Head of caudate nucleus (tissue), 42 donors: ENCODE measurements at regions not wholly inside any gene's neighbourhood (a gene's known extent, or its start where the extent isn't known, plus 50 kb on each side); places are given as distances from the start of the nearest gene placed in this dataset.
A peak's percentile ranks its signal among the peaks of the same experiment; 100 is the strongest.
"Not testable (repeated sequence)": the region's sequence is repeated elsewhere in the genome, so short reads cannot be mapped to it uniquely, and the experiment has no call there.

Experiments
- DNase-seq, 42 donors: peaks; one replicate each; pipeline versions ENCODE4 v3.0.0 to v3.0.0-alpha.2; 2020 to 2021; ENCODE audit warnings: mixed read lengths in 7 of 42
- intact Hi-C: fragments of 100-400 bp; cut with DNase I; formaldehyde crosslinking; loops from one replicate; pipeline ENCODE4 v1.15.0; 2022

DNA sequence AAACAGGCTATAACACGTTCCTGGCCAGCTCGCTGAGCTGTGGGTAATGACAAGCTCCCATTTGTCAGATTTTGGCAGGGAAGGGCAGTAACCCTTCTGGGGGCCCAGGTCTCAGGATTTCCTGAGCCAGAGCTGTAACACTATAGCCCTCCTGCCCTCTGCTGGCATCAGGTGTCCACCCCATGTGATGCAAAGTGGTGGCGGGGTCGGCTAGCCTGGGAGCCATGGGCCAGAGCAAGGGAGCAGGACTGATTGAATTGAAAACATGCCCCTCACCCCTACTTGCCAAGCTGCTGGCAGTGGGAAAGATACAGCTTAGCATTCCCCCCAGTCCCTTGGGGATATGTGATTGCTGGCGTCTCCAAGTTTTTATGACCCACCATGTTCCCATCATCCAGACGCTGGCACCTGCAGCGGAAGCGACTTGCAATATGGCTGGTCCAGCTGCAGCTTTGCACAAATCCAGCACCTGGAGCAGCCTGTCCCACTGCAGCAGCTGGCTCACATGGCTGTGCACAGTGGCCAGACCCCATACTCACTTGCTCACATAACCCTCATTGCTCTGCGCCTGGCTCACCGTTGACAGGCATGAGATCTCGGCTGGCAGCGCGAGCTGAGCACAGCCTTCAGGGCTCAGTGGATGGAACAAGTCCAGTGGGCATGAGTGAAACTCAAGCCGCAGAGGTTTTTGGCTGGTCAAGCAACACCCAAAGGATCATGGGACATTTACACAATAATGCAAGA lies 1147.8 kb downstream of the JRKL start:
- intact Hi-C loops: no loop called here
- peak in 1 of 42 donors; percentile 10 for DNase-seq

DNA sequence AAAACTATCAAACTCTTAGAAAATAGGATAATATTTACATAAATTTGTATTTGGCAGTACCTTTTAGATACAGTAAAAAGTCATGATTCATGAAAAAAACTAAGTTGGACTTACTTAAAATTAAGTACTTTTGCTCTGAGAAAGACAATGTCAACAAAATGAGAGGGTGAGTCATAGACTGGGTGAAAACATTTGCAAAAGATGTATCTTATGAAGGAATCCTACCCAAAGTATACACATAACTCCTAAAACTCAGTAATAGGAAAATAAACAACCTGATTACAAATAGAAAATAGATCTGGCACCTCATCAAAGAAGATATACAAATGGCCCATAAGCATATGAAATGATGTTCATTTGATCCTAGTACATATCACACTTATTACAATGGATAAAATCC lies 1154.6 kb downstream of the JRKL start:
- intact Hi-C loops: no loop called here
- DNase-seq: no peak

DNA sequence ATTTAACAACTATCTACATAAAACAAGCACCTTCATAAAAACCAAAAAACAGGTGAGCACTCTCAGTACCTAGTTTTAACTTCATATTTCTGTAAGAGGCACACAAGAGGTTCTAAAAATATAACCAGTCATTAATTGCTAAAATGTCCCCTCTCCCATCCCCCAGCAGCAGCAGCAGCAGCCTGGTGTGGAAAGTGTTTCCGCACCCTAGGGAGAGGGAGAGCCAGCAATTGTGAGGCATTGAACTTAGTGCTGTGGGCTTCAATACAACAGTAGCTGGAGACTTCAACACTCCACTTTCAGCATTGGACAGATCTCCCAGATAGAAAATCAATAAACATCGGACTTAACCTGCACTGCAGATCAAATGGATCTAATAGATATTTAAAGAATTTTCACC lies 1158.5 kb downstream of the JRKL start:
- no peak for DNase-seq
- intact Hi-C loops: no loop called here

DNA sequence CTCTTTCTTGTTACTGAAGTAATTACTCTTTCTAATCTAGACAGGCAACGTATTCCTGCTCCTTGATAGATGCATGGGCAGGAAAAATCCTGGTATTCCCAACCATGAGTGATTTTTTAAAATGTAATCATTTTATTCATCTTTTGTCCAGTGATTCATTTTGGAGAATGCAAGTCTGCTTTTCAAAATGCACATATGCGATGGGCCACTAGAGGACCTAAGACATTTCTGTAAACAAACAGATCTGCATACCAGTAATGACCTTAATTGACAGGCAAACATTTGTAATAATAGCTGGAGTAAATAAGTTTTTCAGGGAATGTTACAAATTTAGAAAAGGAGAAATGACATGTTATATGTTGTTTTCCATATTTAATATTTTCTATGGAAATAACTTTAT lies 1167.6 kb downstream of the JRKL start:
- intact Hi-C loops: no loop called here
- peak in 1 of 42 donors; percentile 5 for DNase-seq

DNA sequence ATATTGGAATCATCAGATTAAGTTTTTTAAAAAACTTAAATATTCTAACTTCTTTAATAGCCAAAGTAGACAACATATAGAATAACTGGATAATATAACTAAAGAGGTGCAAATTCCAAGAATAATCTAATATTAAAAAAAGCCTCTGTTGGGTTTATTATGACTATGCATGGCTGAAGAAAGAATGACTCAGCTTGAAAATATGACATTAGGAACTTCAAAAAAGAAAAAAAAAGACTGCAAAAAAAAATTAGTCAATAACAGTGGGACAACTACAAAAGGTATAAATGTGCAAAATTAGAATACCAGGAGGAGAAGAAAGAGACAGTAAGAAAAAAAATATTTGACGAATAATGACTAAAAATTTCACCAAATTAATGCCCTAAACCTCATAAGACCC lies 1178.0 kb downstream of the JRKL start:
- no peak for DNase-seq
- intact Hi-C loops: no loop called here

DNA sequence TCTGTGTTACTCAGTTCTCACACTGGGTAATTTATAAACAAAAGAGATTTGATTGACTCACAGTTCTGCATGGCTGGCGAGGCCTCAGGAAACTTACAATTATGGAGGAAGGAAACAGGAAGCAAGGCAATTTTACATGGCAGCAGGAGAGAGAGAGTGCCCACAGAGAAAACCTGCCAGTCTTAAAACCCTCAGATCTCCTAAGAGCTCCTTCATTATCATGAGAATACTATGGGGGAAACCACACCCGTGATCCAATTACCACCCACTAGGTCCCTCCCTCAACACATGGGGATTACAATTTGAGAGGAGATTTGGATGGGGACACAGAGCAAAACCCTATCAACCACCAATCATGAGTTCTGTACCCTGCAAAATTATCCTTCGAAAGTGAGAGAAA lies 1180.8 kb downstream of the JRKL start:
- no peak for DNase-seq
- intact Hi-C loops: no loop called here

DNA sequence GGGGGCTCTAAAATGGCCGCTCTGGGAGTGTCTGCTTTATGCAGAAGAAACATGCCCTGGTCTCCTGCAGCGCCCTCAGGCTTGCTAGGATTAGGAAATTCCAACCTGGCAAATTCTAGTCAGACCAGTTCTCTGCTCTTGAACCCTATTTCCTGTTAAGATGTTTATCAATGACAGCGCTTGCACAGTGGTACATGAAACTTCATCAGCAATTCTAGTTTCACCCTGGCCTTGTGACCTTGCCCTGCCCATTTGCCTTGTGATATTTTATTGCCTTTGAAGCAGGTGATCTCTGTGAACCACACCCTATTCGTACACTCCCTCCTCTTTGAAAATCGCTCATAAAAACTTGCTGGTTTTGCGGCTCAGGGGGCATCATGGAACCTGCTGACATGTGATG lies 1184.0 kb downstream of the JRKL start:
- DNase-seq, intact Hi-C loops: not testable (repeated sequence)

DNA sequence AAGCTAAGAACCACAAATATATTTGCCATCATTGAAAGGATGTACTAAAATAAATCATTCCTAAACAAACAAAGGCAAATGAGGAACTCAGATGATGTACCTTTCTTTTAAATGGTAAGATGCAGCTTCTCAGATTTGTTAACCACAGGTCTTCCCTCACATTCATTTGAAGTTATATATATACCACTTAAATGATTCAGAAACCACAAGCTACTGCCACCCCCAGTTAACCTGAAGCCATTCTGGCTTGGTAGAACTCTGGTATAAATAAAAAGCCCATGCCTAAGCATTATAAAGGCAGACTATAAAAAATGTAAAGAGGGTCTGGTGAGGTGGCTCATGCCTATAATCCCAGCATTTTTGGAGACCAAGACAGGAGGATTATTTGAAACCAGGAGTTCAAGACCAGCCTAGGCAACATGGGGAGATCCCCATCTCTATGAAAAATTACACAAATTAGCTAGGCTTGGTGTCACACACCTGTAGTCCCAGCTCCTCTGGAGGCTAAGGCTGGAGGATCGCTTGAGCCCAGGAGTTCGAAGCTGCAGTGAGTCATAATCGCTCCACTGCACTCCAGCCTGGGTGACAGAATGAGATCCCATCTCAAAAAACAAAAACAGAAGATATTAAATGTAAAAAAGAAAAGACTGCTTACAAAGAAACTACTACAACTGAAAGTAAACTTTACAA lies 1185.3 kb downstream of the JRKL start:
- intact Hi-C loops: no loop called here
- no peak for DNase-seq

DNA sequence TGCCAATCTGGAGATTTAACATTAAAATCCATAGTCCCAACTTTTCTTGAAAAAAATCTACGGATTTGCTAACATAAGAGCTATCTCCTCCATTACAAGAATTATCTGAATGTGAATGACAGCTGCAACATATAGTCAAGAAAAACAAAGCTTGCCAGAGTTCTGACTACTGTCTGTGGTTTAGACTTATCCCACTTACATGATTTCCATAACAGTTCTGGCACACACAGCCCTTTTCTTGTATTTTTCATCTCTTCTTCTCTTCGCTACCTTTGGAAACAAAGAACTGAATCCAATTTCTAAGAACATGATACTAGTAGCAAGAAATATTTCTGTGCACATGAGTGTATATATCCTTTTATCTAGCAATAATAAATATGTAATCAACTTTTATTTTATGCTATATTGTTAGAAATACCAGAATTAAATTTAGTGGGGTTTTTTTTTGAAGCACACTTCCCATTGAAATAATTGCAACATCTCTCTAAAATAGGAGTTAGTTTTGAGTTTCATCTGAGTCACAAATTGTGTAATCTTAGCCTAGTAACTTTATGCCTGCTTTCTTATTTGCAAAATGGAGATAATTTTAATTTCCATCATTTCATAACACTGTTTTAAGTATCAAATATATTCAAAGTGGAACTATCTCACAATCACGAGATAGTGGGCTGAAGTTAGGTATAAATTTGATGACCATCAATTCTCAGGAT lies 1217.6 kb downstream of the JRKL start:
- intact Hi-C loops: no loop called here
- no peak for DNase-seq

DNA sequence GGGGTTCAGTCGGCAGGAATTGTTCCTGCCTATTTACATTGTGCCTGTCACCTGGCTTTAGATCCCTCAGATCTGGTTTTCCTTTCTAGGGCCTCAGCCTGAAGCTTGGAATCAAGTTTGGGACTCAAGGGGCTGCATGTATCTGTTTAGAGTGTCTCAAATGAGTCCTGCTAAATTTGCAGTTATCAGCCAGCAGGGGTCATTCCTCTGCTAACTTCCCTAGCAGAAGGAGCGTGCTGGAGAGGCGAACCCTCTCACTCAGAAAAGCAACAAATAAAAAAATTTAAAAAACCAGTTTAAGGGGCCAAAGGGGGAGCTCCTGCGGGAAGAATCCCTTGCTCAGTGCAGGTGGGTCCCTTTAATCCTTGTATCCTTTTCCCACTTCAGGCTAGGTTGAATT lies 1220.2 kb downstream of the JRKL start:
- no peak for DNase-seq
- intact Hi-C loops: no loop called here

DNA sequence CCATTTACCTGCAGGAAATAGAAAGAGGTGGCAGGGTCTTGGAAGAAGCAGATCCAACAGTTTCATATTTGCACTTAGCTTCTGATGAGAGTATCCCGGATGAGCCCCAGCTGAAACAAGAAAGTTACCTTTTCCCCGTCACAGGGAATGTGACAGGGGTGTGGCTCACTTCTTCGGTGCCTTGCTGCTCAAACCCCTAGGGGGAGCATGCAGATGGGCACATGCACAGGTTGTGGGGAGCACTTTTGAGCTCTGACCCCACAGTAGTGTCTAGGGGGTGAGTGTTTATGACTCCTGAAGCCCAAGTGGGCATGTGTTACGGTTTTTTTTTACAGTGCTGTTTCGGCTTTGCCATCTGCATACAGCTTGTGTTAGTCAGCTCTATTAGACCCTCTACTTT lies 1221.0 kb downstream of the JRKL start:
- intact Hi-C loops: no loop called here

DNA sequence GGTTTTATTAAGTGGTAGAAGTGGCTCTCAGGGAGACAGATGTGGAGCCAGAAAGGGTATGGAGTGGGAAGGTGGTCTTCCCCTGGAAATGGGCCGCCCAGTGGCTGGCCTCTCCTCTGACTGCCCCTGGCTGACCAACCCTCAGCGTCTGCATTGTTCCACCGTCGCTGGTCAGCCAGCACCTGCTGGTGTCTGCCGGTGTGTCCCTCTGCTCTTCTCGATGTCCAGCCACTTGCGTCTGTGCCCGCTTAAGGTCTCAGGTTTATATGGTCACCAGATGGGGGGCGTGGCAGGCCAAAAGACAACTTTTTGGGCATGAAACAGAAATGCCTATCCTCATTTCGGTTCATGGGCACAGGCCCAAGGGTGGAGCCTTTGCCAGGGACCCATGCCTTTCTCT lies 1221.5 kb downstream of the JRKL start:
- intact Hi-C loops: no loop called here
- DNase-seq: no peak

More for the DNA sequence above, 1221.0 kb downstream of the JRKL start:
- no peak for DNase-seq

DNA sequence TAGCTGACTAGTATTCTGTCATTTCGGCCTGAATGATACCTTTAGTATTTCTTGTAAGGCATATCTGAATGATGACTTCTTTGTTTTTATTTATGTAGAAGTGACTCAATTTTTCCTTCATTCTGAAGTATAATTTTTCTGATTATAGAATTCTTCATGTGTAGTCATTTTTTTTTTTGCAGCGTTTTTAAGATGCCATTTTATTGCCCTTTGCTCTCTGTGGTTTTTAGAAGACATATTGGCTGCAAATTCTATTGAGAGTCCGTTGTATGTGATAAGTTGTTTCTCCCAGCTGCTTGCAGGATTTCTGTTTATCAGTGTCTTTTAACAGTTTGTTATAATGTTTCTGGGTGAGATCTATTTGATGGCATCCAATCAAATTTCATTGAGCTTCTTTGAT lies 1224.8 kb downstream of the JRKL start:
- intact Hi-C loops: no loop called here
- DNase-seq: no peak

DNA sequence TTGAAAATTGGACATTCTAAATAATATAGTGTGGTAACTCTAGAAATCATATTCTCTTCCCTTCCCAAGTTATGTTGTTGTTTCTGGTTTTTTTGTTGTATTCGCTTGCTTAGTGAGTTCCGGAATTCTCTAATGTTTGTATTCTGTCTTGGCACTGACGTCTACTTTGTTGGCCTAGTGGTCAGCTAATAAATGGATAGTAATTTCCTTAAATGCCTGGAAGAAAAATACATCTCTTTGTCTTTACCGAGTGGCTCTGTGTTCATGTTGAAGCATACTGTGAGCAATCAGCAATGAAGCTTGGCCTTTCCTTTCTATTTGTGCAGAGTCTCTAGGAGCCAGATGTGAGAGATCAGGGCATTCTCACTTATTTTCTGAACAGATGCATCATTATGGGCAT lies 1225.7 kb downstream of the JRKL start:
- intact Hi-C loops: no loop called here

DNA sequence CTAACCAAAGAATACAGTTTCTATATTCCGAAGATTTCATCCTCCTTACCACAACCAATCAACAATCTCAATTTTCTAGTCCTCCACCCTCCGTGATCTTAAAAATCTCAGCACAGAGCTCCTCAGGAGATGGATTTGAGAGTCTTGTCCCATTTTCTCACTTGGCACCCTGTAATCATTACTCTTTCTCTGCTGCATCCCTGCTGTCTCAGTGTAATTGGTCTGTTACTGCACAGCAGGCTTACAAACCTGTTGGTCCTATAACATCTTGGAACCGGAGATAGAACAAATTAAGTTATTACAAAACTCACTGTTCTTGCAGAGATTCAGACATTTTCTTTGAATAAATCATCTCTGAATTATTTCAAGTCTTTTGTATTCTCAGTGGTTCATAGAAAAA lies 1227.2 kb downstream of the JRKL start:
- intact Hi-C loops: no loop called here
- no peak for DNase-seq

More for the DNA sequence above, 1225.7 kb downstream of the JRKL start:
- no peak for DNase-seq

DNA sequence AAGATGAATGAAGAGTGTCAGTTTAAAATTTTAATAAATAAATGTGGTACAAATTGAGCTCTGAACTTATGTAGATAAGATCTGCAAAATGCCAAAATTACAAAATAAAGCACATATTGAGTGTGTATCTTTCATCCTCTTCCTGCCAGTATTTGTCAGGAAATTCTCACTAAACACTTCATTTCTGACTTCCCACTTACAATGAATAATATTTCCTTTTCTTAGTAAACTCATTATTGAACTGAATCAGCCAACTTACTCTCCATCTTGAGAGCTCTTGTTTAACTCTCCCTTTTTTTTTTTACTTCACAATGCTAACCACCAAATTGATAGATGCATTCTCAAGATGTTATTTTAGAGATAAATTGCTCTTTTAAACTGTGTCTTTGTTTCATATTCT lies 1230.2 kb downstream of the JRKL start:
- intact Hi-C loops: no loop called here
- DNase-seq: no peak

DNA sequence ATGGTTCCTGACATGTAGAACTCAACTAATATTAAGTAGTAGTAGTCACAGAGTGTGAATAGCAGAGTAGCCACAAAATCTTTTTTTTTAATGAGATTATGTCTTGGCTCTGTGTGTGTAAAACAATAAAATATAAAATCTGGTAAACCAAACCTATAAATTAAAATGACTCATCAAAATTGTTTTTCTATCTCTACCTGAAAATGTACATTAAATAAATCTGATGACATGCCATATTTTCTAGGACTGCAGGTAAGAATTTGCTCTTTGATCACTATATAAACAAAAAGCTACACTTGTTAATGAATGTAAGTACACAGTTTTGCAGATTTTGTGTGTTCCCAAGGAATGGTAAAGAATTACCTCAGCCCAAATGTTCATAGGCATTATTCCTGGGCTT lies 1231.5 kb downstream of the JRKL start:
- intact Hi-C loops: no loop called here
- DNase-seq: no peak

DNA sequence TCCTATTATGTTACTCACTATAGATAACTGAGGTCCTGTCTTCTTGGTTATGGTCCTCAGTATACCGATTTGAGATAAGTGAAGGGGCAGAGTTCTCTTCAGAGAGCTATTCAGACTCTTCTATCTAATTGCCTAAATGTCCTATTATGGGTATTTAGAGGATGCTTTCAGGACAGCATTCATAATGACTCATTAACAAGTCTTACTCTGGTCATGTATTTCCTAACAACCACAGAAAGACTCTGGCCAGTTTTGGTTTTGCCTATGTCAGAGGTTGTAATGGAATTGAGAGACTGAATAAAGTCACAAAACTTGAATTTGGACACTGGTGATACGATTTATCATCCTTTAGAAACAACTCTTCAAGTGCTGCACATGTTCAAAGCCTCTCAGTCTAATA lies 1233.0 kb downstream of the JRKL start:
- no peak for DNase-seq
- intact Hi-C loops: no loop called here

DNA sequence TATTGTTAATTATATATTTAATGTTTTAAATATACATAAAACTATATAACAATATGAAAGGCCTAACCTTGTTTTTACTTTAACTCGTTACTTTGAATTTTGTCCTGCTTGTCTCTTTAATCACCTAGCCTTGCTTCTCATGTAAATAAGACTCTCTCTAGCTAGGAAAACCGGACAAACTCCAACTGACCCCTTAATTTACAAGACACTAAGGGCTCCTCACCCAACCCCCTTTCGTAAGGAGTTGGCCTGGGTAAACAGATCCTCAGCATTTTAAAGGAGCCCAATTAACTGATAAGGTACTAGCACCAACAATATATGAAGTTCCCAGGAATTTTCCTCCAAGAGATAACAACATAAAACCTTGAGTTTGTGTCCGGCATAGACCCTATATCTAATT lies 1246.9 kb downstream of the JRKL start:
- intact Hi-C loops: not testable (repeated sequence)

DNA sequence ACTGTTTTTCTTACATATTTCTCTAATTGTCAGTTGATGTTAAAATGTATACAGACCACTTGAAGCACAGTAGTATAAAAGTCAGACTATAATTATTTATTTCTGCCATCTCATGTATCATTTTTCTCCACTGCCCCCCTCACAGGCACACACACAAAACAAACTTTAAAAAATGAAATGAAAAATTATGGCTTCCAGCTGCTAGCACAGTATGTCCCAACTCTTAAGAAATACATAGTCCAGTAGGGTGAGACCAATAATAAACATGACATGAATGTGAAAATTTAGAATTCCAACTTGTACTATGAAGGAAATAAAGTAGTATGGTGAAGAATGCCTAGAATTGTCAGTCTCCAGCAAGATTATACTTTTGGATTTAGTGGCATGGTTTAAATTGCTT lies 1247.9 kb downstream of the JRKL start:
- intact Hi-C loops: no loop called here
- DNase-seq: no peak

More for the DNA sequence above, 1246.9 kb downstream of the JRKL start:
- DNase-seq: not testable (repeated sequence)
